ENCODE measurements at regions not wholly inside any gene's neighbourhood (a gene's known extent, or its start where the extent isn't known, plus 50 kb on each side); places are given as distances from the start of the nearest gene placed in this dataset.

GRCh38 chr22:48021991-48022401, 1259.5 kb downstream of the TBC1D22A start:
- TF ChIP-seq EZH2phosphoT487 (IDR thresholded peaks at IDR 0.05; ENCODE audit: insufficient read depth, low read depth) (no peak), EZH2 (IDR thresholded peaks at IDR 0.05; ENCODE audit: insufficient read depth, poor library complexity, severe bottlenecking) (no peak)
